CD4-positive, alpha-beta T cell treated with Interleukin-21 for 1 hour (primary cell): ENCODE measurements at regions not wholly inside any gene's neighbourhood (a gene's known extent, or its start where the extent isn't known, plus 50 kb on each side); places are given as distances from the start of the nearest gene placed in this dataset.

Experiments used
- DNase-seq: peaks from one replicate; pipeline ENCODE4 v3.0.0-alpha.2; 2020

GRCh38 chr16:52634528-52634927 lies 87.6 kb upstream of the TOX3 start:
- DNase-seq = no peak

GRCh38 chr16:52634104-52634503 lies 87.2 kb upstream of the TOX3 start:
- no peak for DNase-seq

GRCh38 chr16:52633230-52633629 lies 86.3 kb upstream of the TOX3 start:
- no peak for DNase-seq

- DNase-seq = no peak
Measured at GRCh38 chr16:52631711-52632110, 84.8 kb upstream of the TOX3 start.

- no peak for DNase-seq
Measured at GRCh38 chr16:52630711-52631110, 83.8 kb upstream of the TOX3 start.

GRCh38 chr16:52629296-52629695 lies 82.4 kb upstream of the TOX3 start:
- no peak for DNase-seq

GRCh38 chr16:52624891-52625290 lies 77.9 kb upstream of the TOX3 start:
- DNase-seq = no peak

- DNase-seq = no peak
Measured at GRCh38 chr16:52621651-52622050, 74.7 kb upstream of the TOX3 start.

GRCh38 chr16:52618753-52619497 lies 72.0 kb upstream of the TOX3 start:
- DNase-seq = no peak

- DNase-seq = no peak
Measured at GRCh38 chr16:52617591-52617990, 70.6 kb upstream of the TOX3 start.

- no peak for DNase-seq
Measured at GRCh38 chr16:52613508-52613907, 66.6 kb upstream of the TOX3 start.

- DNase-seq = no peak
Measured at GRCh38 chr16:52611817-52612673, 65.1 kb upstream of the TOX3 start.

GRCh38 chr16:52603015-52603414 lies 56.1 kb upstream of the TOX3 start:
- DNase-seq = no peak

- DNase-seq = no peak
Measured at GRCh38 chr16:52597772-52598483, 51.0 kb upstream of the TOX3 start.

- DNase-seq = no peak
Measured at GRCh38 chr16:52597073-52597771, 50.3 kb upstream of the TOX3 start.
